ENCODE measurements at regions not wholly inside any gene's neighbourhood (a gene's known extent, or its start where the extent isn't known, plus 50 kb on each side); places are given as distances from the start of the nearest gene placed in this dataset.
A peak's percentile ranks its signal among the peaks of the same experiment; 100 is the strongest.

- no peak for DNase-seq
Observed at GRCh38 chr12:105759149-105759548, 379.6 kb downstream of the NUAK1 start.

DNA sequence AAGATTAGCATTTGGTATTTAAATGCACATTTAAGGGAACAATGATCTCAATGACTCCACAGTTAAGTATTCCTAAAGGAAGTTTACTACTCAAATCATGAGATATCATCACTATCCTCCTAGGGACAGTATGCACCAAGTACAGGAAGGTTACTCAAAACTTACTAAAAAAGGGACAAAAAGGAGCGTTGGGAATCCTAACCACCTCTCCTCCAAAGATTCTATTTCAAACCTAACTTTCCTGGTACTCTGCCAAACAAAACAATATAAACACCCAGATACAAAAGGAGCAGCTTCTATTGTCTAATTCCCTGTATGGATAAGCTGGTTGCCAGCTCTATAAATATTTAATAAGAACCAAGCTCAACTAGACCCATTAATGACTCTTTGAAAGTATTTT is 377.7 kb downstream of the NUAK1 start:
- no peak for DNase-seq

- DNase-seq: no peak
Observed at GRCh38 chr12:105764216-105764835, 374.4 kb downstream of the NUAK1 start.

DNA sequence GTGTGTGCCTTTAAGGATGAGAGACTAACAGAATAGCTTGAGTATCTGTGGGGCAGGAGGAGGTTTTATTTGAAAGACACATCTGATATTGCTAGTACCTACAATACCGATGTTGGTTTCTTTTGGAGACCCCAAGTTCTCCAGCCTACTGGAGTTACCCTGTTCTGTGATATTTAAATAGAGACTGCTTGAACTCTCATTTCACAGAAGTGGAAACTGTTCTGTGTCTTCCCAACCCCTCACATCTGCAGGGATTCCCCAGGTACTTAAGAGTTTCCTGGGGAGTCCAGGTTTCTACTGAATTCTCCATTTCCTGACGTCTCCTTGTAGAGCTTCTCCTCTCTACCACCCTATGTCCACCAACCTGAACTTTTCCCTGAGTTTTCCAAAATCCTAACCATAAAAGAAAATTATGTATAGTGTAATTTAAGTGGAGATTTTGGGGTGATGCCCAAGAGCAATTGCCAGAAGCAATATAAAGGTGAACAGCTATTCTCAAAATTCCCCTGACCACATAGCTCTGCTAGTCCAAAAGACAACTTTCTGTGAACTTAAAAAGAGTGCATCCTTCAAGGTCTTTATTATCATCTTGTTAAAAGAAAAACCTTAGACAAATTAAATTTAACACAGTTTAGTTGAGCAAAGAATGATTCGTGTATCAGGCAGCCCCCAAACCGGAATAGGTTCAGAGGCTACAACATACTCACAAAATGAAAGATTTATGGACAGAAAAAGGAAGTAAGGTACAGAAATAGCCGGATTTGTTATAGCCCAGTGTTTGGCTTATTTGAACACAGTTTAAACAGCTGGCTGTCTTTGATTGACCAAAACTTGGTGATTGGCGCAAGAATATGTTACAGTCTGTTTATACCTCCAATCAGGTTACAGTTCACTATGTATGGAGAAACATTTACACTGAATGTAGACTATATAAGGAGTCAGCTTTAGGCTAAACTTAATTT is 373.4 kb downstream of the NUAK1 start:
- DNase-seq: no peak

DNA sequence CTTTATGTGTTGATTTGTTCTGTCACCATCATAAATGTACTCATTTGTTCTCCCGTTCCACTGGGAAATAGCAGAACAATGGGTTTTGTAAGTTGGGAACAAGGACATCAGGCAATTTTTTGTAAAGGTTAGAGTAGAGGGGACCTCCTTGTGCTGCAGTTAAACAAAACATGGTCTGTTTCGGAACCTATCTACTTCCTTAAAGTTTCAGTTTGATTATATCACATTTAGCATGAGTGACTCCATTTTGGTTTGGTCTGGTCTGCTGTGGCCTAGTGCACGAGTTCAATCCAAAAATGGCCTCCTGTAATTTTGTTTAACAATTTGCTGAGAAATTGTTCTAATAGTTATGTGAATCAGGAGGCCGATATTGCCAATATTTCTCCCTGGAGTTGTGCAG is 372.7 kb downstream of the NUAK1 start:
- no peak for DNase-seq

- DNase-seq: no peak
Observed at GRCh38 chr12:105769486-105769885, 369.3 kb downstream of the NUAK1 start.

GRCh38 chr12:105773471-105773870 is 365.3 kb downstream of the NUAK1 start:
- DNase-seq: no peak

DNA sequence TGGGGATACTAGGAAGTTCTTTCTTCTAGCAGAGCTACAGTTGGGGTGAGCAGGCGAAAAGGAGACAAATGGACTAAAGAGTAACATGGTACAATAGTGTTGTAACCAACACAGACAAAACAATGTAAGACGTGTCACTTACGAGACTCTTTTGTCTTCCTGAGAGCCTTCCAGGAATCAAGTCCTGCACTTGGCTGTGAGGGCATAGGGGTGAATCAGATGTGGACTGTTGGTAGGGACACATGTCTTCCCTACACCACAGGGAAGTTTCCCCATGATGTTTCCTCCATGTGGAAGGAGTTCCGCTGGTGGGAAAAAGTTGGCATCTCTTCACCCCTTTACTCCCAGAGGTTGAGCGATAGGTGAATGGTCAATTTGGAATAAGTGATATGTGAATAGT is 364.7 kb downstream of the NUAK1 start:
- DNase-seq: no peak

- DNase-seq: no peak
Observed at GRCh38 chr12:105775343-105775742, 363.4 kb downstream of the NUAK1 start.

GRCh38 chr12:105783983-105784947 is 354.5 kb downstream of the NUAK1 start:
- peak in 1 of 2 donors; percentile 21 for DNase-seq

DNA sequence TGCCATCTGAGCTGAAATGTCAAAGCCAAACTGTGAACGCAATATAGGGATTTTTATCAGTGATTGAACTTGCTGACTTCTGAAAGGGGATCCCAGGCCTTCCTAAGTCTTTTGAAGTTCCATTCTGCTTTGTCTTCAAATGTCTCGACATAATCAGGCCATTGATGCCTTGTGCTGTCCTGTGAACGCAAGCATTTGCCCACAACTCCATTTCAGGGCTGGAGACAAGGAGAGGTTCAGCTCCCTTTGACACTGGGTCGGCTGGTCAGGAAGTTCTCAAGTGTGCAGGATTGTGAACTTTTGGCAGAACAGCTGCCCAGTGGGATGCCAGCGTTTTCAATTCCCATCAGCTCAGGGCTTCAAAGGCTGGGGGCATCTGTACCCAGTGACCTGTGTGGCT is 345.3 kb downstream of the NUAK1 start:
- DNase-seq: no peak

GRCh38 chr12:105798256-105798845 is 340.4 kb downstream of the NUAK1 start:
- DNase-seq: no peak

GRCh38 chr12:105799103-105799502 is 339.7 kb downstream of the NUAK1 start:
- DNase-seq: no peak

- DNase-seq: no peak
Observed at GRCh38 chr12:105801351-105801750, 337.4 kb downstream of the NUAK1 start.

- DNase-seq: no peak
Observed at GRCh38 chr12:105803292-105803691, 335.5 kb downstream of the NUAK1 start.

DNA sequence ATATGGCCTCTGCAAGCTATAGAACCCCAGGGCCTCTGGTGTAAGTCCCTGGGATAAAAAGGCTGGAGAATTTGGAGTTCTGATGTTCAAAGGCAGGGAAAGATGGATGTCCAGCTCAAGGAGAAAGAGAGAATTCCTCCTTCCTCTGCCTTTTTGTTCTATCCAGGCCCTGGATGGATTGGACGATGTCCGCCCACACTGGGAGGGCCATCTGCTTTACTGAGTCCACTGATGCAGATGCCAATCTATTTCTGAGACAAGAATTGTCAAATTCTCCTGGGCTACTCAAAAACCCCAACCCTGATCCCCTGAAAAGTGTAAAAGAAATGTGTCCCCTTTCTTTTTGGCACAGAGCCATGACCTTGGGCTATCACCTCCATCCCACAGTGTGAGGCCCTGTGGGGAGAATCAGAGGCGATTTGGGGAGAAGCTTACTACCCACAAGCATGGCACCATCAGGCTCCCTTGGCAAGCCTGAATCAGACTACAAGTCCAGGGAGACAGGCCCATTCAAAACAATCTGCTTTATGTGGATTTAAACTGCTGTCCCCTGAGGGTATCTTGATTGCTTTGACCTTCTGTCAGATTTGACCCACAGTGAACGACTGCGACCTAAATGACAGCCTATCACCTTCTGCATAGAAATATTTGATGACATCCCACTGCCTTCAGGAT is 334.0 kb downstream of the NUAK1 start:
- no peak for DNase-seq

DNA sequence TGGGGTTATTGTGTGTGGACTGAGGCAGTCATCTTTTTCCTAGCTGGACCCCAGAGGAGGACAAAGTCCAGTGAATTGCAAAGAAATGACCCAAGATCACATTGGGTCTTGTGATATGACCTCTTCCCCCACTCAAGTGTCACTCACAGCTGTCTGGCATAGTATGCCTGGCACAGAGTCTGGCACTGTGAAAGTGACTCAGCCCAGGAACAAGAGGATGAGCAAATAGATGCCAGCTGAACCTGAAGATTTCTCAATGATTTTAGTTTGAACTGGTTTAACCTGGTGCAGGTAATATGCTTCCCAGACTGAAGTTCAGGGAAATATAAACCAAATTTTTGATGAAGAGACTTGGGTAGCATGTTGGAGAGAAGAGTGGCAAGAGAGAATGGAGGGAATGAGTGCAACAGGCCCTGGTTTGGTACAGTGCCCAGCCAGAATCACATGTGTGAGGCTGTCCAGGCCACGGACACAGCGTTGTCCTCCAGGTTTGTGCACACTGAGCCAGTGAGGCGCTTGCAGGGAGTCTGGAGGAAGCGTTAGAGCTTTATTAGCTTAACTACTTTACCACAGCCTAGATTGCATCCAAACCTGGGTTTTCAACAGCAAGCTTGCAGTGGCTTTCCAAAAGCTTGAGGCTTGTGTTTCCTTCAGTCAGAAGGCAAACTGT is 332.9 kb downstream of the NUAK1 start:
- DNase-seq: no peak

DNA sequence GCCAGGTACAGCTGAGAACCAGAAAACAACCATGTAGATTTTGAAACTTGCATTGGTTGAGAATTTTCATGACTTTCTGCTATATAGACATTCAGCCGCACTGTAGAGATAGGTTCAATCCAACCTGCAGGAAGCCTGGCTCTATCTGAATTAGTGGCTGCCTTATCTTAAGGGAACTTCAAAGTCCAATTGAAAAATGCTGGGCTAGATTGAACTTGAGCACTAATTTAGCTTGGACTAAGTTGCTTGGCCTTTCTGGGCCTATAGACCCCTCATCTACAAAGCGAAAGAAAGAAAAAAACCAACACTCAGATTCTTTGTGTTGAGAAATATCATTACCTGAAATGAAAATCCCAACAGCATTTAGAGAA is 332.4 kb downstream of the NUAK1 start:
- no peak for DNase-seq

DNA sequence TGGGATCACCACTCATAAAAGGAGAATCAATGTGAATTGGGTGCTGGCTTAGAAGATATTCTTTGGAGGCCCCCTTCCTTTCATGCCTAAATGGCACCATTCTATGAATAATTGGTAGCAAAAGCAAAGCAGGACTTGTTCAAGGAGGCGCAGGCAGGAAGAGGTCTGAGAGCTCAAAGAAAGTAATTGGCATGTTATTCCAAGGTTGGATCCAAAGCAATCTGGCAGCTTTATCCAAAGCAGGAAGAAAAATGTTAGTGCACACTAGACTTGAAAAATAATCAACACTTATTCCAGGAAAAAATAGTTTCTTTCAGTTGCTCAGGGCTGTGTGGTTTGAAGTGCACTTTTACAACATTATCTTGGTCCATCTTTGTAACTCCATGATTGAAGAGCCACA is 326.4 kb downstream of the NUAK1 start:
- no peak for DNase-seq

DNA sequence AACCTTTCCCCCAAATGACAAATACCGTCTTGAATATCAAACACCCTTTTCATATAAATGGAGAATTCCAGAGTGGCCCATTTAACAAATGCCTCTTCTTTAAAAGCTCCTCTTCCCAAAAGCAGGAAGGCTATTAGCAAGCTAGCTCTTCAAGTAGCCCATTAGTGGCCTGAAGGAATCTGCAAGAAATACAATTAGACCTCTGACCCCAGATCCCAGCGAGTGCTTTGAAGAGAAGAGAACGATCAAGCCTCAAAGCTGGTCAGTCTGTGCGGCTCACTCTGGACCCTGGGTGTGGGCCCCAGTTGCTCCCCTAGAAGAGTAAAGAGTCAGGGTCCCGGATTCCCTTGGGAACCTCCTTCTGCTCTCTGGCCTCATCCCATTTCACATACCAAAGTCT is 325.6 kb downstream of the NUAK1 start:
- DNase-seq: no peak

- DNase-seq: no peak
Observed at GRCh38 chr12:105814283-105814682, 324.5 kb downstream of the NUAK1 start.

GRCh38 chr12:105819549-105819948 is 319.2 kb downstream of the NUAK1 start:
- peak in 1 of 2 donors; percentile 2 for DNase-seq

Data from inflammatory macrophage treated with lipopolysaccharide for 1 hour (primary cell).